HG03135 (cell line): ENCODE measurements at regions not wholly inside any gene's neighbourhood (a gene's known extent, or its start where the extent isn't known, plus 50 kb on each side); places are given as distances from the start of the nearest gene placed in this dataset.
"Not testable (repeated sequence)": the region's sequence is repeated elsewhere in the genome, so short reads cannot be mapped to it uniquely, and the experiment has no call there.

Experiments used
- ATAC-seq: cut with Tn5 transposase; IDR thresholded peaks from one replicate; pipeline ENCODE4 v1.9.1; 2021; ENCODE audit warnings: mild to moderate bottlenecking, moderate library complexity; ENCODE audit not compliant: unreplicated experiment

DNA sequence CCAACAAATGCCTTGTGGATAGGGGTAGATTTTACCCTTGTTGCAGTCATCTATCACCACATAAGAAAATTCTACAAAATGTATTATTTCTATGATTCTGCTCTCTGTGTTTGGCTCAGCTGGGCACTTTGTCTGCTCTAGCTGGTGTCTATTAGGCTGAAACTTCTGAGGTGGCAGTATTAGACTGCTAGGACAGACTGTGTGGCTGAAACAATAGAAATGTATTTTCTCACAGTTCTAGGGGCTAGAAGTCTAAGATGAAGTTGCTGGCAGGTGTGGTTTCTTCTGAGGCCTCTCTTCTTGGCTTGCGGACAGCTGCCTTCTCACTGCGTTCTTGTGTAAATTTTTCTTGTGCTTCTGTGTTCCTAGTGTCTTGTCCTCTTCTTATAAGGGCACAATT is 1139.6 kb upstream of the LRRTM3 start:
- no peak for ATAC-seq

DNA sequence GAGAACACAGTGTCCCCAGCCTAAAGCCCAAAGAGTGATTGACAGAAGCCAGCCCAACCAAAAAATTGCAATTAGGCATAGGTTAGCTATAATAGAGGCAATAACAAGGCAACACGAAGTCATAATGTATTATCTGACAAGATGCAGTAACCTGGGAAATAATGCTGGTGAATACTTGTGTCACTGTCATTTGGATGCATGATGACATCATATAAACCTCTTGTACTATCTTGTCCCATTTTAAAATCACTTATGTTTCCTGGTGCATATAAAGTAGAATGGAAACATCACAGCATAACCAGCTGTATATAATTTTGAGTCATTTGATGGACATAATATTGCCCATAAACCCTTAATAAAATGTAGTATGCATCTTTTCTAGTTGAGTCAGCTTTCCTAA is 1138.3 kb upstream of the LRRTM3 start:
- no peak for ATAC-seq

DNA sequence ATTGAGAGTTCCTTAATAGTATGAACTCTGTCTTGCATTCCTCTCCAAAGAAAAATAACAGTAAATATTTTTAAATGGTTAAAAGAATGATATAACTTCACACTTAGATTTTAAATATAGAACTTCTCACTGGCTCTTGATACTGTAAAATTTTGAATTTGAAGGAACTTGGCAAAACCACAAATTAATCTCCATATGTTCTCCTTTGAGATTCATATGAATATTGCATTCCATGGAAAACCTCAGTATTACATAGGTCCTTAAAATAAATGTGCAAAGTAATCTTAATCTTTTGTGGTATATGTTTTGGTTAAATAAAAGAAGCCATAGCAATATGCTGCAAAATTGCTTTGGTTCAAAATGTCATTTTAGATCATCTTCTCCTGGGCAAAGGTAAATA is 1137.6 kb upstream of the LRRTM3 start:
- ATAC-seq, result no peak

DNA sequence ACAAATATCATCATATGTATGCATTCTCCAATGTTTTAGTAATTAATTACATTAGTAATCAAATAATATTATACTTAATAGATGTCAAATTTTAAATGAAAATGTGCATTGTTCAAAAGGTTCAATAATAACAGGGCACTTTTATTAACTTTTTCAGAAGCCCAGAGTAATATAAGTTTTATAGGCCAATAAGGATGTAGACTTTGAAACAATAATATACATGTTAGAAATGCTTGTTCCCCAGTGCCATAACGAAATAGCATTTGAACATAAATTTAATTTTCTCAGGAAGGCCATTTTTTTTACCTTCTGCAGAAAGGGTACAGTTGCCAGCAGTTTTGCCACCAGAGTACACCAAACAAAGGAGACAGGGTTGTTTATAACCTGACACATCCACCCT is 1133.9 kb upstream of the LRRTM3 start:
- no peak for ATAC-seq

DNA sequence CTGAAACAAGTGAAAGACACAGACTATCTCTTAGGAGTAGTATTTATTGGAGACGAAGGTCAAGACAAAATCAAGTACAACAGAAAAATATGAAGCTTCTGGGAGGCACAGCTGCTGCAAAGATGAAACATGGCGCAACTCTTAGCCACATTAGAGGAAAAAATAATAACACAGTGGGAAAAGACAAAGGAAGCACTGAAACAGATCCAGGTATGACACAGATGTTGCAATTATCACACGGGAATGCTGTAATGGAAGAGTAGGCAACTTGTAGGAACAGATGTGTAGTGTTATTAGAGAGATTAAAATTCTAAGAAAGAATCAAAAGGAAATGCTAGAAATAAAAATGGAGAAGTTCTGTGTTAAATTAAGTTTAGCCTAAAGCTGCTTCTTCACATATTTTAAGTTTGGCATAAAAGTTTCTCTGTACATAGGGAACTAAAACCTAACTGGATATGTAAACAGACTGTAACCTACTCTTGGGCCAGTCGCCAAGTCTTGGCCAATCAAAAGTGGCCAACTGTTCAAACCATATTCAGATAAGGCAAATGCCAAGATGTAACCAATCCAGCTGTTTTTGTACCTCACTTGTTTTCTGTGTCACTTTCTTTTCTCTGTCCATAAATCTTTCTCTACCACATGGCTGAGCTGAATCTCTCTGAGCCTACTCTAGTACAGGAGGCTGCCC is 1132.0 kb upstream of the LRRTM3 start:
- no peak for ATAC-seq

DNA sequence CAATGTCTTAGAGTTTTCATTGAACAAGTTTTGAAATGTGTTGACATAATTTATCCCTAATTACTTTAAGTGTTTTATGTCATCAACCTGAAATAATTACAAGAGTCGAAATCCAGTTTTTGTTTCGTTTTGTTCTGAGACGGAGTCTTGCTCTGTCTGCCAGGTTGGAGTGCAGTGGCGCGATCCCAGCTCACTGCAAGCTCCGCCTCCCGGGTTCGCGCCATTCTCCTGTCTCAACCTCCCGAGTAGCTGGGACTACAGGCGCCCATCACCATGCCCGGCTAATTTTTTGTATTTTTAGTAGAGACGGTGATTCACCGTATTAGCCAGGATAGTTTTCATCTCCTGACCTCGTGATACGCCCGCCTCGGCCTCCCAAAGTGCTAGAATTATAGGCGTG is 1131.0 kb upstream of the LRRTM3 start:
- not testable (repeated sequence) for ATAC-seq

DNA sequence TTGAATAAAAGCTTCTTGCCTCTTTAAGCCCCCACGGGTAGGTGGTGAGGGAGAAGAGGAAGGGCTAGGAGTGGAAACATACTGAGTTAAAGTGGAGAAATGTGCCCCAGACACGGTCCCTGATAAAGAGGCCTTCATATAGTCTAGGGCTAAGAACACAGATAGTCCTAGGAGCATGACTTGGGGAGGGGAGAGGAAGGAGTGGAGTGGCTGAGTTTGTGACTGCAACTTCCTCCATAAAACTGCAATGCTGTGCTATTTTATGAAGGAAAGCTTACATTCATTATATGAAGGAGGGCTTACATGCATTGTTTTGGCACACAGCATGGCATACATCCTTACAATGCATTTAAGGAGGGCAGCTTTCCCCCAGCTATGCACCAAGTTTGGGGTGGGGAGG is 1129.4 kb upstream of the LRRTM3 start:
- ATAC-seq, result no peak

DNA sequence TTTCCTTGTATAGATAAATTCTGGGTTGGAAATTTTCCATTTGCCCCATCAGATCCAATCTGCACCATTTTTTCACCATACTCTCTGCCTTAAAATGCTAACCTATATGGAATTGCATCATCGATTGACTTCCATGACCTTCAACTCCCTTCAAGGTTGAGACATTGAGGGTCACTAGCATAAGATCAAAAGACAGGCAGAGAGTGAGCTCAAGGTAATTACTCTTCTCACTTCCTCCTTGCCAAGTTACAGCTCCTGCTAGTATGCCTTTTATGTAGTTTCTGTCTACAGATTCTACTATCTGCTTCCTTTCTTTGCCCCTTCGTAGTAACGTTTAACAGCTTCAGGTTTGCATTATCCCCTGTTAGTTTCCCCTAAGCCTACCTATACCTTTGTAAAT is 1127.7 kb upstream of the LRRTM3 start:
- no peak for ATAC-seq

DNA sequence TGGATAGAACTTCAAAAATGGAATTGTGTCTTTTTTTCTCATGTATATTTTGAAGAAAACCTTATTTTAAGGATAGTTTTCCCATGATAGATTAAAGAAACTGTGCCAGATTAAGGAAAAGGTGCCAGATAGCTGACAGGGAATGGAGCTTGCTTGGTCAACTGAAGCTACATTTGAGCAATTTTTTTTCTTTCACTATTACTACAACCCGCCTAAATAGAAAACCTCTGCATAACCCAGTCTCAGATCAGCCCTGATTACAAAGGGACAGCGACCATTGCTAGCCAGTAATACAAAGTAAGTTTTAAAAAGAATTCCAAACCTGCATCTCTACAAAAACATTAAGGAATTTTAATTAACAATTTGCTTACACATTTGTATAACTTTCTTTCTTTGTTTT is 1123.4 kb upstream of the LRRTM3 start:
- ATAC-seq, result no peak

DNA sequence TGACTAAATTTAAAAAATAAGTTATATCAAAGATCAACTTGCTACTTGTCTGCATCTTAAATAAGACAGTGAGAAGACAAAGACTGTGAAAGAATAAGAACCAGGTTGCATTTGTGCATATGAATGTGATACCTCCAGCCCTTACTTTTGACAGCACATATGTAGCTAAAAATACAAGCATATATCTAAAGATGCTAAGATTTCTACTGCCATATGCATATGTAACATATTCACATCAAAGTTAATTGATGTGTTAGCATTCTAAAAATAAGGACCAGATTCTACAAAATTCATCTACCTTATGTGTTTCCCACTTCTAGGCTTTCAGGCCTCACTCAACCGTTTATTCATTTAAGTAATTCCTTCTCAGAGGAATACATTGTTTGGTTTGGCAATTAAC is 1120.3 kb upstream of the LRRTM3 start:
- ATAC-seq, result no peak

DNA sequence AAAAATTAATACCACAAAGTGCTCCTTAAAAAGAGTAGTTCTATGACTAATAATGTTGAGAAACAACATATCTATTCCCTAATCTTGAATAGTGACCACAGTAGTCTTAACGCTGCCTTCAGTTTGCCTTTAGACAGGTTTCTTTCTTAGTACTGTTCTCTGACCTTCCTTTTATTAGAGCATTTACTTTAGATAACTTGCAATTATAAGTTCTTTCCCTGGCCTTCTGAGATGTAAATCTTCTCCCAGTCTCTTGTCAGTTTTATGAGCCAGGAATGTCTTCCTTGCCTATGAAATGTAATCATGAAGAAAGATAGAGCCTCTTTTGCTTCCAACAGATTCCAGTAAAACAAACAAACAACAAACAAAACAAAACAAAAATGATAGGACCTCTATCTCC is 1119.8 kb upstream of the LRRTM3 start:
- no peak for ATAC-seq

DNA sequence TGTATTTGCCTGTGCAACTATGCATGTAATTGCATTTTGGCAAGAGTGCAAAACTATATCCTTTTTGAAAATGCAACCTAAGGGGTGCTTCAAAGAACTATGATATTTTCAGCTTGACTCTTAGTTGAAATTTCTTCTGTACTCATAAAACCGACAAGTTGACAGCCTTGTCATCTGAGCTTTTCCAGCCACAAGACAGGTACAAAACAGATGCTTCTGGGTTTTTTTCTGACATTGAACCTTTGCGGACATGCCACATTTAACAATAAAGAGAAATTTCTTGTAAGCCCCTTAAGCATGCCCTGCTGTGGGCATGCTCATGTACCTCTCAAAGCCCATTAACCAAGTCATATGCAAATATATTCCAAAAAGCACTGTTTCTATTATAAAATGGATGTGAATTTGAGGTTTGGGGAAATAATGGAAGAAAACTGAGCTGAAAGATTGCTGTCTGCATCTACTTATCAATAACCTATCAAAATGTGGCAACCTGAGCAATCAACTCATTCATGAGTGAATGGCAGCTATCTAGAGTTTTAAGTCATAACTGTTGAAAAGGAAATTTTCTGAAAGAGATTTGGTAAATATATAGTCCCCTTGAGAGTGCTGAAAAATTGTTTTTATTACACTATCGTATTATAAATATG is 1117.0 kb upstream of the LRRTM3 start:
- ATAC-seq, result no peak

DNA sequence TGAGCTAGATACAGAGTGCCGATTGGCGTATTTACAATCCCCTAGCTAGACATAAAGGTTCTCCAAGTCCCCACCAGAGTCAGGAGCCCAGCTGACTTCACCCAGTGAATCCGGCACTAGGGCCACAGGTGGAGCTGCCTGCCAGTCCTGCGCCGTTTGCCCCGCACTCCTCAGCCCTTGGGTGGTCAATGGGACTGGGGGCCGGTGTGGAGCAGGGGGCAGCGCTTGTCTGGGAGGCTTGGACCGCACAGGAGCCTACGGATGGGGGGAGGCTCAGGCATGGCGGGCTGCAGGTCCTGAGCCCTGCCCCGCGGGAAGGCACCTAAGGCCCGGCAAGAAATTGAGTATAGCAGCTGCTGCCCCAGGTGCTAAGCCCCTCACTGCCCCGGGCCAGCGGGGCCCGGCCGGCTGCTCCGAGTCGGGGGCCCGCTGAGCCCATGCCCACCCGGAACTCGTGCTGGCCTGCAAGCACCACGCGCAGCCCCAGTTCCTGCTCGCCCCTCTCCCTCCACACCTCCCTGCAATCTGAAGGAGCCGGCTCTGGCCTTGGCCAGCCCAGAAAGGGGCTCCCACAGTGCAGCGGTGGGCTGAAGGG is 1113.8 kb upstream of the LRRTM3 start:
- no peak for ATAC-seq

DNA sequence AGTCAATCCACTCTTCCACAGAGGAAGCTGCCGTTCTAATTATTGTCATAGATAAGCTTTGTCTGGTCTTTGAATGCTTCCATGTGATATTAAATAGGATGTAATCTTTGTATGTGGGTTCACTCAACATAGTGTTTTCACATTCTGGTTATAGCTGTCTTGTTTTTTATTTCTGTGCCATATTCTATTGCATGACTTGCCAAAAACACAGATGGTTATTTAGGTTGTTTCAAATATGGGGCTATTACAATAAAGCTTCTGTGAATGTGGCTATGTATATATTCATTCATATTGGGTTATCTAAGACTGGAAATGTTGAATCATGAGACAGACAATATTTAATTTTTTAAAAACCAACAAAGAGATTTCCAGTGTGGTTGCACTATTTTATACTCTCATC is 1109.3 kb upstream of the LRRTM3 start:
- no peak for ATAC-seq

DNA sequence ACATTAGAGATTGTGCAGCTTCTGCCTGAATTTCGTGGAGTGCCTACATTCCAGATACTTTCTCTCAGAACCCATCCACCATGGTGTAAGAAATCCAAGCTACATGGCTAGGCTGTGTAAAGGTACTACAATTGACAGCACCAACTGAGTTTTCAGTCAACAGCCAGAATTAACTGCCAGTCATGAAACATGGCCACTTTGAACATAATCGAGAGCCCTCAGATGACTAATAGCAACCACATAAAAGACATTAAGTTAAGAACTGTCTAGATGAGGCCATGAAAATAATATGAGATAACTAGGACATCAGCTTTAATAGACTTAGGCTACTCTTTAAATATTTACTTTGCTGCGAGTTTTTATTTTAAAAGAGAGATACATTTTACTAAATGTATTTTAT is 1106.8 kb upstream of the LRRTM3 start:
- no peak for ATAC-seq

DNA sequence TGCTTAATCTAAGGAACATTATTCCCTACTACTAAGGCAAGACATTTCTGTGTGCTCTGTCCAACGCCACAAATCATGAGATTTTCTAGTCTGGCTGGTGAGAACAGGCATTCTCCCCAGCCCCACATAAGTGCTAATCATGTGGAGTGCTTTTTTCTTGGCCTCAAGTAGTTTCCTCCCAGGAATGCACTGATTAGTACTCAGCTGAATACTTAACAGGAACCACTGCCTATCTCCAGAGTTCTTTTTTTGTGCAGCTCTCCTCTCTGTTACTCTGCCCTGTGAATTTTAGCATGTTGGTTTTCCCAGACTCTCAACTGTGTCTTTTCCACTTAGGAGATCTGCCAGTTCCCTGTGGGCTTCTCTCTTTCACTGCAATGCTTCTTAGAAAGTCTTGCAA is 1098.5 kb upstream of the LRRTM3 start:
- ATAC-seq, result no peak

DNA sequence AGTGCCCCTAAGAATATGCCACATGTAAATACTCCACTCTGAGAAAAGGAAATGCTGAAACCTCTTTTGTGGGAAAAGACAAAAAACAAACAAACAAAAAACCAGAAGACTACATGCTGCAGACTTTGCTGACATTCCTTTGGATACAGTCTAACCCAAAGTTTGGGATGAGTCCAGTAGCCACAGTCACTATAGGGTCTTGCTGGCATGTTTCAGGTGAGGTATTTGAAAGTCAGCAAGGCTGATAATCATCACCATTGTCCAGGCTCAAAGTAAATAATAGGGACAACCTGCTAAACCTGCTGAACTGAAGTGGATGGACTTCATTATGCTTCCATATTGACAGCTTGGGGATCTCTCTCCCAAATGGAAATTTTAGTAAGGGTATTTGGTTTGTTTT is 1087.0 kb upstream of the LRRTM3 start:
- ATAC-seq, result no peak

DNA sequence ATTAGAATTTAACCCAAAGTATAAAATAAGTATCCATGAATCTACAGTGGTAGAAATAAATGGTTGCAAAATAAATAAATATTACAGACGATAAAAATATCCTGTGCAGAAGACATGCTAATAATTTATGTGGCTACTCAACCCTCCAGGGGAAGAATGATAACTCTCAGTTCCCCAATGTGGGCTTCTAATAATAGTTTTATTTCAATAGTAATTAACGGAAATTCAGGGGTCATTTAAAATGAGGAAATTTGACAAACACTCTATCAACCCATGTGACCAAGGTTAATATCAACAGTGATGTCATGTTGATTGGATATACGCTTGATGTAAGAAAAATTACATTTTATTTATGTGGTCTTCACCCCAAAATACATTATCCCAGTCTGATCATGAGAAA is 1082.6 kb upstream of the LRRTM3 start:
- no peak for ATAC-seq

DNA sequence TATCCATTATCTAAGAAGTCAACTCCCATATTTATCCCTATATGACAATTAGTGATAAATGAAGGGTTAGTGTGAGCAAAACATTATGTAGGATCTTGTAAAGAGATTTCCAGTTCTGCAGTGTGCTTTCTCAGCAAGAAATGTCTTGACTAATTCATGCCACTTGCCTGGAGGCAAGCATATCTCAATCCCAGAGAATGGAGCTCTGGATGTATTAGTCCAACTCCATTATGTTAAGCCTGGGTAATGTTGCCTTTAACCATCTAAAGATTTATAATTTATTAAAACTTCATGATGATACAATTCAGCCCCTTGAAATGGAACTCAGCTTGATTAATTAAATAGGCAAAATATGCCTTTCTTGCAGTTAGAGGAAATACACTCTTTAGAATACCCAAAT is 1079.9 kb upstream of the LRRTM3 start:
- ATAC-seq, result no peak

DNA sequence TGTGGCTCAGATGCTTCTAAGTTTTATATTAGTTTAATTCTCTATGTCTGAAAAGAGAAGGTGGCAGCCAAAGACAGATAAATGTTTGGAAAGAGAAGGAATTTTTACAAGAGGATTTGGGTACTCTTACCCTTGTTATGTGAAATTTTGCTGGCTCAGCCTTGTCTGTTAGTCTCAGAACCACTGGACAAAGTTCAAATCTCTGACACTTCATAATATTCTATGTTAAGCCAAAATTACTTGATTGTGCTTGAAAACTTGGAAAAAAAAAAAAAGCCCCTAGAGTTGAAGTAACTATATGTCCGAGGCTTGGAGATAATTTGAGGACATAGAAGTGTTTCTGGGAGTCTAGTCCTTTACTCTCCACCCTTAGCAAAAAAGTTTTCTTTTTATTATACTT is 1079.3 kb upstream of the LRRTM3 start:
- ATAC-seq, result no peak

DNA sequence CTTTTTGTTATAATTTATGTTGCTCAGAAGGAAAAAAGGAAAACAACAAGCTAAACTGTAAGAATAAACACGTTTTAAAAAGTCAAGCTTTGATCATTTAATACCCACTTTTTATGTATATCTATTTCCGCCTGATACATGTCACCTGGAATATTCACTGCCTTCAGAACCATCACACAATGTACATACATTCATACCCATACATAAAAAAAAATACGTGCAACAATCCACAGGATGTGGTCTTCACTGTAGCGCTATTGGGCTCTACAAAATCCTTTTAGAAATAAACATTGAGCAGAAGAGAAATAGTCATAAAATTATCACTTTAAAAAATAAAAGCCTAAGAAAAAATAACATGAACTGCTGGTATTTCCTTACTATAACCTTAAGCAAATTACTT is 1078.9 kb upstream of the LRRTM3 start:
- no peak for ATAC-seq

DNA sequence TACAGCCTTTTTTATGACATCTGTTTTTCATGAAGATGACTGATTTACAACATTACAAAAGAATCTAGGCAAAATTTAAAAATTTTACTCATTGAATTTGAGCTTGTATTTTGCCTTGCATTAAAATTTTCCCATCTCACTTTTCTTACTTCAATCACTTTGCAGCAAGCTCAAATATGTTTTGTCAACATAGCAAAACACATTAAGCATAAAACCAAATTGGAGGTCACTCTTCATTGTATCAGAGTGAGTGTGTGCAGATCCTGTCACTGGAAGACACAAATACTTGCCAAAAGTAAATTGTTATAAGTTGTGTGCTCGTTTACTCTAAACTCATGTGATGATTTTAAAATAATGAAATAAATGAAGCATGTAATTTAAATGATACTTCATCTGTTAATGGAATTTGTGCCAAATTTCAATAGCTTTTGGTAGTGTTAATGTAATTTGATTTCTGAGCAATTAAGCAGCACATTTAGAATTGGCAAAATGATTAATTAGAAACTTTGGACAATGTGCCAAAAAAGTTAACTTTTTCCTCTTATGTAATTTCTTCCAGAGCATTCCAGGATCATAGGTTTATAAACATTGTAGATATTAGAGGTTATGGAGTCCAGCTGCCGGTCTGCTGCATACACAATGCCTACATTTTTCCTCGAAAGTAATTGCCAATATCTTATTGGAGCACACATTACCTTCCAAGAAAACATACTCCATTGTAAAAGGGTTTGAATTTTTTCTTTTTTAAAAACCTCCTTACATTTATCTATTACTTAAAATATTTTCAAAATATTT is 1078.2 kb upstream of the LRRTM3 start:
- no peak for ATAC-seq
